Renal cortex interstitium (tissue), 11 donors: ENCODE measurements at regions not wholly inside any gene's neighbourhood (a gene's known extent, or its start where the extent isn't known, plus 50 kb on each side); places are given as distances from the start of the nearest gene placed in this dataset.
"Not testable (repeated sequence)": the region's sequence is repeated elsewhere in the genome, so short reads cannot be mapped to it uniquely, and the experiment has no call there.

ENCODE experiments used
- DNase-seq, 11 donors: peaks; one replicate each; pipeline ENCODE4 v3.0.0-alpha.2; 2013; ENCODE audit warnings: low read depth in 9 of 11, low spot score in 4 of 11; ENCODE audit errors: extremely low read depth in 1 of 11

DNA sequence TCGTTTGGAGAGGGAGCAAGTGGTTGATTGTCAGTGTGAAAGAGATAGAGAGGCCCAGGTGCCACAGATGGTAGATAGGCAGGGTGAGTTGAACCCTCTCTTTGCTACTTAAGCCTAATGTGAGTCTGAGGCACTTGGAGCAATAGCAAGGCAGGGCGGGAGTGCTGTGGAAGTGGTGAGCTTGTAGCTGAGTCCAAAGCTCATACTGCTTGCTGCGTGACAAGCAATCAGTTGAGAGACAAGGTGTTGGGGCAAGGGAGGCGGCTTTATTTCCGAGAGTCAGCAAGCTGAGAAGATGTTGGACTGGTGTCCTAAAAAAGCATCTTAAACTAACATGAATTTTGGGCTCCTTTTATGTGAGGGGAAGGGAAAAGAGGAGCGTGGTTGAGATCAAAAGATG, 112.9 kb upstream of the ZKSCAN2 start:
- no peak for DNase-seq

DNA sequence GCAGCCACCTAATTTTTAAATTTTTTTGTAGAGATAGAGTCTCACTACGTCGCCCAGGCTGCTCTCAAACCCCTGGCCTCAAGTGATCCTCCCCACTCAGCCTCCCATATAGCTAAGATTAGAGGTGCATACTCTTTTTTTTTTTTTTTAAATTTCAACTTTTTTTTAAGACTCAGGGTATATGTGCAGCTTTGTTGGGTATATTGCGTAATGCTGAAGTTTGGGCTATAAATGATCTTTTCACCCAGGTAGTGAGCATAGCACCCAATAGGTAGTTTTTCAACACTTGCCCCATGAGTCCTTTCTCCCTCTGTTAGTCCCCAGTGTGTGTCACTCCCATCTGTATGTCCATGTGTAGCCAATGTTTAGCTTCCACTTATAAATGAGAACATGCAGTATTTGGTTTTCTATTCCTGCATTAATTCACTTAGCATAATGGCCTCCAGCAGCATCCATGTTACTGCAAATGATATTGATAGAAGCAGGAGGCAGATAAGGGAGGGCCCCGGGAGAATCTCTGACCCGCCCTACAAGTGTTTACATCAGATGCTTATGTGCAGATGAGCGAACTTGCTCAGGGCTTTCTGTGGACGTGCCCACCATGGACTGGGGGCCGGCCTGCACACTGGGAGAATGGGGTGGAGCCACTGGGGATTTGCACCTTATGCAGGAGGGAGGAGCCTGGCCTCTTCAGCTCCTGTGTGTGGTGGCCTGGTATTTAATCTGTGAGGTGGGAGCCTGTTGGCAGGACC, 110.3 kb upstream of the ZKSCAN2 start:
- no peak for DNase-seq

DNA sequence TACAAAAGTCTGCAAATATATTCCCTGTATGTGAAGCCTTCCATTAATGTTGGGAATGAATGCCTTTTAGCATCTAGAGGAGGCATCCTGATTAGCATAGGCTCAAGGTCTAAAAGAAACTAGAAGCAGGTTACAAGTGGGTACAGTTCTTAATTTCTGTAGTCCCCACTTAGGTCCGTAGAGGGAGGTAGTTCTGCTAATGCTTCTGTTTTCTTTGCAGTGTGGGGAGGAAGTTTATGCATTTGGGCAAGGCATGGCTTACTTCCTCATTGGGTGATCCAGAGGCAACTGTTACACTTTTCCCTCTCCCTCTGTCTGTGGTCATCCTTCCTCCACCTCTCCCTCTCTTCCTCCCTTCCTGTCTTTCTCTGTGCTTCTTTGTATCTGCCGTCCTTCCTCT, 108.4 kb upstream of the ZKSCAN2 start:
- no peak for DNase-seq

DNA sequence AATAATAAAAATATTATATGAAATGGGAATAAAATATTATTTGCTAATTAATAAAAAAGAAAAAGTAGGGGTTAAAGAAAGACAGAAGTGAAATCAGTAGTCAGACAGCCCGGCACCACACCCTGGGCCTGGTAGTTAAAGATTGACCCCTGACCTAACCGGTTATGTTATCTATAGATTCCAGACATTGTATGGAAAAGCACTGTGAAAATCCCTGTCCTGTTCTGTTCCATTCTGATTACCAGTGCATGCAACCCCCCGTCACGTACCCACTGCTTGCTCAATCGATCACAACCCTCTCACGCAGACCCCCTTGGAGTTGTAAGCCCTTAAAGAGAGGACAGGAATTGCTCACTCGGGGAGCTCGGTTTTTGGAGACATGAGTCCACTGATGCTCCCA, 101.9 kb upstream of the ZKSCAN2 start:
- not testable (repeated sequence) for DNase-seq

DNA sequence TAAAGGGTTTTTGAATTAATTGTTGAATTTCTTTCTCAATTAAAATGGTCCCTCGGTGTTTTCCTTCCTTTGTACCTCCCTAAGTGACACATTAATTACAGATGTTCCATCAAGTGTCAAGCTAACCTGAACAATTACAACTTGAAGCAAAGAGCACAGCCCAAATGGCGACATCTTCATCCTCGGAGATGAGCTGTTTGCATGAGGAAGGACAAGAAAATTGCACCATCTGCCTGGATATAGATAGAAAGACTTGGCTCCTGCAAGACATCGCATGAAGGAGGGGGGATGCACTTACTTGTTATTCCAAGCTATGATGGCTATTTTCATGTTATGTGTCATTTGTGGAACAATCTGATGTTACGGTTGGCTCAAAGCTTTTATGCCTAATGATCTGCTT, 86.4 kb upstream of the ZKSCAN2 start:
- no peak for DNase-seq

DNA sequence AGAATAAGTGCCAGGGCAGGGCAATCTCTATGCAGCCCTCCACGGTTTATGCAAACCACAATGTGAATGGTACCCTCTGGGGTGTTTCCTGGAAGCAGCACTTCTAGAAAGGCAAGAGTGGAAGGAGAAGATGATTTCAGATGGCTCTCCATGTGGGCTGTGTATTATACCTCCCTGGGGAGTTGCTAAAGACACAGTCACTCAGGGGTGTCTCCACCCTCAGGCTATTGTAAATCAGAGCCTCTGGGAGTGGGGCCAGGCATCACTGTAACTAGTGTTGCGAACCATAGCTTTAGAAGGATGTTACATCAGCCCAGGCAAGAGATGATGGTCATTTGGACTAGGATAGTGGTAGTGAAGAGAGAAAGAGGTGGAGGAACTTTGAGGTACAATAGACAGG, 83.3 kb upstream of the ZKSCAN2 start:
- DNase-seq: no peak

DNA sequence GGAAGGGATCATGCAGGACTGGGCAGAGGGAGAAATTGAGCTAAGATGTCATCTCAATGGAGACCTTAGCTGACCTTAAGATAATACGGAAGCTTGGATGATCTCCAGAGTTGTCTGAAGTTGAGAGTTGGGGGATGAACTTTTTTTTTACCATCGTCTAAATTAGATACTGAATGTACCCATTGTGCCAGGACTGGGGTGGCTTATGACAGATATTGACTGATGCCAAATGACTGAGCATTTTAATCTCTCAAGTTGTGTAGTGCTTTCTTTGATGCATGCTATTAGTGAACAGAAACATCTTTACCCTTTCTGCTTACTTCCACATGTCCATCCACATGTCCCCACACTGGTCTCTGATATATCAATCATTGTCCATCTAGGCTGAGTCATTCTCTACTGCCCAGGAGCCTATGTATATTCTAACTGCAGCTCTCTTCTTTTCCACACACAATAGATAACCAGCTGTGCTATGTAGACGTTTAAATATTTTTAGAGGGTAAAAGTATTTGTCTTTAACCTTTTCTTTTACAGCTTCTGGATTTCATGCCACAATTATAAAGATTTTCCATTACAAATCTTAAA, 60.2 kb upstream of the ZKSCAN2 start:
- no peak for DNase-seq

DNA sequence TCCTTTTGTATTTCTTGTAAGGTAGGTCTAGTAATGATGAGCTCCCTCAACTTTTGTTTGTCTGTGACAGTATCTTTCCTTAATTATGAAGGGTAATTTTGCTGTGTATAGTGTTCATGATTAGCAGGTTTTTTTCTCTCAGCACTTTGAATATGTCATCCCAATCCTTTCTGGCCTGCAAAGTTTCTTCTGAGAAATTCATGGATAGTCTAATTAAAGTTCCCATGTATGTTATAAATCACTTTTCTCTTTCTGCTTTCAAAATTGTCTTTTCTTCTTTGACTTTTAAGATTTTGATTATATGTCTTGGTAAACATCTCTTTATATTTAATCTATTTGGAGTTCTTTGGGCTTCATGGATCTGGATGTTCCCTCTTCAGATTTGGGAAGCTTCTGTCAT, 54.3 kb upstream of the ZKSCAN2 start:
- no peak for DNase-seq

DNA sequence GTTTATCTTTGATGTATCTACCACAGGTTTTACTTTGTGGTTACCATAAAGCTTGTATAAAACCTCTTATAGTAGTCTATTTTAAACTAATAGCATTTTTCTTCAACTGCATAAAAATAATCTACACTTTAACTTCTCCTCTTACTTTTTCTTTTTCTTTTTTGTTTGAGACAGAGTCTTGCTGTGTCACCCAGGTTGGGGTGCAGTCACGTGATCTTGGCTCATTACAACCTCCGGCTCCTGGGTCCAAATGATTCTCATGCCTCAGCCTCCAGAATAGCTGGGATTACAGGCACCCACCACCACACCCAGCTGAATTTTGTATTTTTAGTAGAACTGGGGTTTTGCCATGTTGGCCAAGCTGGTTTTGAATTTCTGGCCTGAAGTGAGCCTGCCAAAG, 53.4 kb upstream of the ZKSCAN2 start:
- no peak for DNase-seq
